ENCODE measurements at regions not wholly inside any gene's neighbourhood (a gene's known extent, or its start where the extent isn't known, plus 50 kb on each side); places are given as distances from the start of the nearest gene placed in this dataset.
"Not testable (repeated sequence)": the region's sequence is repeated elsewhere in the genome, so short reads cannot be mapped to it uniquely, and the experiment has no call there.

DNA sequence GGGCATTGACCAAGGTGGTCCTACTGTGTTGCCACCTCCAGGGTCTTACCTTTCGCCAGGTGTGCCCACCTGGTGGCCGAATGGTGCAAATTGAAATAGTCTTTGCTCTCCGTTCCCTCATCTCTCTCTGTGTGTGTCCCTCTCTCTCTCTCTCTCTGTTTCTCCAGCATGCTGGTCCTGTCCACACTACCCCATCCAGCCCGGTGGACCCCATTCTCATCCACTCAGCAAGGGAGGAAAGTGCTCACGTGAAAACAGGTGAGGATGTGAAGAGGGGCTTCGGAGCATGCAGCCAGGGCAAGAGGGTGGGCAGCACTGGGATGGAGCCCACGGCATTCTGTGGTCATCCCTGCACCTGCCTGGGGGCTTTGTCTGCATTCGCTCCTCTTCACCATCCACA lies 150.1 kb downstream of the CRLF2 start:
- DNase-seq (ENCODE audit: low read depth in 4 of 4, low spot score in 3 of 4), result no peak

DNA sequence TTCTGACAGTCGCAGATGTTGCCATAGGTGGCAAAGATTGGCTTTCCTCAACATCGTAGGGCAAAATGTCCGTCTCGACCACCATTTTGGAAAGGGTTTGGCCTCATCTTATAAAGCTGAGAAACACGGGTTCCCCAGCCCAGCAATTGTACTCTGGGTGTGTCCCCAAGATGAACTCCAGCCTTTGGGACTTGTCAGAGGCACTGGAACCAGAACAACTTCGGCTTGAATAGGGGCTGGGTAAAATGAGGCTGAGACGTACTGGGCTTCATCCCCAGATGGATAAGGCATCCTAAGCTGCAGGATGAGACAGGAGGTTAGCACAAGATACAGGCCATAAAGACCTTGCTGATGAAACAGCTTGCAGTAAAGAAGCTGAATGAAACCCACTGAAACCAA lies 151.9 kb downstream of the CRLF2 start:
- no peak for DNase-seq (ENCODE audit: low read depth in 4 of 4, low spot score in 3 of 4)

DNA sequence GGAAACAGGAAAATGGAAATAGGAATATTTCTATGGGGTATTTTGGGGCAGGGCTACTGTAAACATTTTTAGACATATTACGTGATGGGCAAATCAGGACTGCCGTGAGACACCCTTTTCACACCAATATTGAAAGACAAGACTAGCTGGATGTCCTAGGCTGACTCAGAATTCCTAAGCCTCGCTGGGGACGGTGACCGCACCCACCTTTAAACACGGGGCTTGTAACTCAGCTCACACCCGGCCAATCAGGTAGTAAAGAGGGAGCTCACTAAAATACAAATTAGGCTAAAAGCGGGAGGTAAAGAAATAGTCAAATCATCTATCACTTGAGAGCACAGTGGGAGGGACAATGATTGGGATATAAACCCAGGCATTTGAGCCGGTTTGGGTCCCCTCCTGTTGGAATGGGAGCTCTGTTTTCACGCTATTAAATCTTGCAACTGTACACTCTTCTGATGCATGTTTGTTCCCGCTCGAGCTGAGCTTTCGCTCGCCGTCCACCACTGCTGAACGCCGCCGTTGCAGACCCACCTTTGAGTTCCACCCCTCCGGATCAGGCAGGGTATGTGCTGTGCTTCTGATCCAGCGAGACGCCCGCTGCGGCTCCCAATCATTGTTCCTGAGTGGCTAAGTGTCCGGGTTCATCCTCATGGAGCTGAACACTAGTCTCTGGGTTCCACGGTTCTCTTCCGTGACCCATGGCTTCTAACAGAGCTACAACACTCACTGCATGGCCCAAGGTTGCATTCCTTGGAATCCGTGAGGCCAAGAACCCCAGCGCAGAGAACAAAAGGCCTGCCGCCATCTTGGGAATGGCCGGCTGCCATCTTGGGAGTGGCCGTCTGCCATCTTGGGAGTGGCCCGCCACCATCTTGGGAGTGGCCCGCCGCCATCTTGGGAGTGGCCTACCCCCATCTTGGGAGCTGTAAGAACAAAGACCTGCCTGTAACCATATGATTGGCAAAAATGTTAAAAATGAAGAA lies 152.6 kb downstream of the CRLF2 start:
- DNase-seq (ENCODE audit: low read depth in 4 of 4, low spot score in 3 of 4), result no peak

DNA sequence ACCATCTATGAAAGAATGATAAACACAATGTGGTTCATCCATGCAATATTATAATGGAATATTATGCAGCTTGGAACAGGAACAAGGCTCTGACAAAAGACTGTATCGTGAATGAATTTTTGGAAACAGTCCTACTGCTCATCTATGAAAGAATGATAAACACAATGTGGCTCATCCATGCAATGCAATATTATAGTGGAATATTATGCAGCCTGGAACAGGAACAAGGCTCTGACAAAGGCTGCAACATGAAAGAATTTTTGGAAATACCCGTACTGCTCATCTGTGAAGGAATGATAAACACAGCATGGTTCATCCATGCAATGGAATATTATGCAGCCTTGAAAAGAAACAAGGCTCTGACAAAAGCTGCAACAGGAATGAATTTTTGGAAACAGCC lies 158.8 kb downstream of the CRLF2 start:
- not testable (repeated sequence) for DNase-seq (ENCODE audit: low read depth in 4 of 4, low spot score in 3 of 4)

DNA sequence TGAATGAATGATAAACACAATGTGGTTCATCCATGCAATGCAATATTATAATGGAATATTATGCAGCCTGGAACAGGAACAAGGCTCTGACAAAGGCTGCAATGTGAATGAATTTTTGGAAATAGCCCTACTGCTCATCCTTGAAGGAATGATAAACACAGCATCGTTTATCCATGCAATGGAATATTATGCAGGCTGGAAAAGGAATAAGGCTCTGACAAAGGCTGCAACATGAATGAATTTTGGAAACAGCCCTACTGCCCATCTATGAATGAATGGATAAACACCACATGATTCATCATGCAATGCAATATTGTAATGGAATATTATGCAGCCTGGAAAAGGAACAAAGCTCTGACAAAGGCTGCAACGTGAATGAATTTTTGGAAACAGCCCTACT lies 159.4 kb downstream of the CRLF2 start:
- no peak for DNase-seq (ENCODE audit: low read depth in 4 of 4, low spot score in 3 of 4)

DNA sequence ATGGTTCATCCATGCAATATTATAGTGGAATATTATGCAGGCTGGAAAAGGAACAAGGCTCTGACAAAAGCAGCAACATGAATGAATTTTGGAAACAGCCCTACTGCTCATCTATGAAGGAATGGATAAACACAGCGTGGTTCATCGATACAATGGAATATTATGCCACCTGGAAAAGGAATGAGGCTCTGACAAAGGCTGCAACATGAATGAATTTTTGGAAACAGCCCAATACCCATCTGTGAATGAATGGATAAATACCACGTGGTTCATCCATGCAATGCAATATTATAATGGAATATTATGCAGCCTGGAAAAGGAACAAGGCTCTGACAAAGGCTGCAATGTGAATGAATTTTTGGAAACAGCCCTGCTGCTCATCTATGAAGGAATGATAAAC lies 160.4 kb downstream of the CRLF2 start:
- no peak for DNase-seq (ENCODE audit: low read depth in 4 of 4, low spot score in 3 of 4)

DNA sequence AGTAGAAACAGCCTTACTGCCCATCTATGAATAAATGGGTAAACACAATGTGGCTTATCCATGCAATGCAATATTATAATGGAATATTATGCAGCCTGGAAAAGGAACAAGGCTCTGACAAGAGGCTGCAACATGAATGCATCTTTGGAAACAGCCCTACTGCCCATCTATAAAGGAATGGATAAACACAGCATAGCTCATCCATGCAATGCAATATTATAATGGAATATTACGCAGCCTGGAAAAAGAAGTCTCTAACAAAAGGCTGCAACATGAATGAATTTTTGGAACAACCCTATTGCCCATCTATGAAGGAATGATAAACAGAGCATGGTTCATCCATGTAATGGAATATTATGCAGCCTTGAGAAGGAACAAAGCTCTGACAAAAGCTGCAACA lies 161.0 kb downstream of the CRLF2 start:
- DNase-seq (ENCODE audit: low read depth in 4 of 4, low spot score in 3 of 4), result no peak

DNA sequence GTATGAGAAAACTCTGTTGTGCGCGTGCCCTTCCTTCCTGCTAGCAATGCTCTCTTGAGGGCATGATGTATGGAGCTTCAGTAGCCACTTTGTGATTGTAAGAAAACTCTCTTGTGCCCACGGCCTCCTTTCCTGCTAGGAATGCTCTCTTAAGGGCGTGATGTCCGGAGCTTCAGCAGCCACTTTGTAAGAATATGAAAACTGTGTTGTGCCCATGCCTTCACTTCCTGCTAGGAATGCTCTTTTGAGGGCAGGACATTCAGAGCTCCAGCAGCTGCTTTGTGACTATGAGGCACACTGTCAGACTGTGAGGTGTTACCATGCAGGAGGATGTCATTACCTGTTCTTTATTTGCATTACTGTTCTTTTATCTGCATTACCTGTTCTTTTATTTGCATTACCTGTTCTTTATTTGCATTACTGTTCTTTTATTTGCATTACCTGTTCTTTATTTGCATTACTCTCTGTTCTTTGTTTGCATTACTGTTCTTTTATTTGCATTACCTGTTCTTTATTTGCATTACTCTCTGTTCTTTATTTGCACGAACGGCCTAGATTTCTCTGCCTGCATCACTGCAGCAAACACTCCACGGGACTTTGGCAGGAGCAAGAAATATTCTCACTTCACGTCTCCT lies 166.7 kb downstream of the CRLF2 start:
- no peak for DNase-seq (ENCODE audit: low read depth in 4 of 4, low spot score in 3 of 4)

DNA sequence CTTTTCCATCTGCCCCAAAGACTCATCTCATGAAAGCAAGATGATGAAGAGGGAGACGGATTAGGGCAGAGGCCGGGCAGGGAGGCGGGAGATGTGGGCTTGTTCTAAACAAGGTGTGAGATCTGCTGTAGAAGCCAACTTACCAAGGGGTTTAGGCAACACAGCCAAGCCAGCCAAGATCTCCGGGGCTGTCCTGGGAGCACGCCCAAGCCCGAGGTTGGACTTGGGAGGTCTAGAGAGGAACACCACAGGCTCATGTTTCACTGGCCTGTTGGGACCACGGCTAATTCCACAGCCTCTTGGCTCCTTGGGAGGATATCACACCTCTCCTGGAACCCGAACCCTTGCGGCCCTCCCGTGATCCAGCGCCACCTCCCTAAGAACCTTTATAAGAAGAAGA lies 171.4 kb downstream of the CRLF2 start:
- no peak for DNase-seq (ENCODE audit: low read depth in 4 of 4, low spot score in 3 of 4)

DNA sequence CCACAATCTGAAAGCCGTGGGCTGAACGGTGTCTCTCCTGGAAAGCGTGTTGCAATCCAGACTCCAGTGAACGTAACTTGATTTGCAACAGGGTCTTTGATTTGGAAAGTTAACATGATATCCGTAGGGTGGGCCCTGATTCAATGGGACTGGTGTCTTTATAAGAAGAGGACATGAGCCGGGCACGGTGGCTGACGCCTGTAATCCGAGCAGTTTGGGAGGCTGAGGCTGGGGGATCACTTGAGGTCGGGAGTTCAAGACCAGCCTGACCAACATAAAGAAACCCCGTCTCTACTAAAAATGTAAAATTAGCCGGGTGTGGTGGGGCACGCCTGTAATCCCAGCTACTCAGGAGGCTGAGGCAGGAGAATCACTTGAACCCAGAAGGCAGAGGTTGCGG lies 176.5 kb downstream of the CRLF2 start:
- DNase-seq (ENCODE audit: low read depth in 4 of 4, low spot score in 3 of 4), result not testable (repeated sequence)

DNA sequence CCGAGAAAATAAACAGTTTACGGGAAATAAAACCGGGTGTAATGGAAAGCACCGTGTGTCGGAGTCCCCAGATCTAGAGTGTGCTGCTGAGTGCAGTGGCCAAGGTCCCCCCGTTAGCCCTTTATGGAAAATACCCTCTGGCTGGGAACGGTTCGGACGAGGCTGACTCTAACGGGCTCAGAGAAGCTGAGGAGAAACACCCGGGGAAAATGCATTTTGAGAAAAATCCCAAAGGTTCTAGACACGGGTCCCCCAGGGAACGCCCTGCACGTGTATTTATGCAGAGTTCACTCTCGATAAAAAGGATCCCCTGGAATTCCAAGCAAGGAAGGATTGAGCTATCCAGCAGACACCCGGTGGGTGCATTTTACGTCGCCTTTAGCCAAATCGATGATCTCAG lies 177.2 kb downstream of the CRLF2 start:
- DNase-seq (ENCODE audit: low read depth in 4 of 4, low spot score in 3 of 4), result no peak

DNA sequence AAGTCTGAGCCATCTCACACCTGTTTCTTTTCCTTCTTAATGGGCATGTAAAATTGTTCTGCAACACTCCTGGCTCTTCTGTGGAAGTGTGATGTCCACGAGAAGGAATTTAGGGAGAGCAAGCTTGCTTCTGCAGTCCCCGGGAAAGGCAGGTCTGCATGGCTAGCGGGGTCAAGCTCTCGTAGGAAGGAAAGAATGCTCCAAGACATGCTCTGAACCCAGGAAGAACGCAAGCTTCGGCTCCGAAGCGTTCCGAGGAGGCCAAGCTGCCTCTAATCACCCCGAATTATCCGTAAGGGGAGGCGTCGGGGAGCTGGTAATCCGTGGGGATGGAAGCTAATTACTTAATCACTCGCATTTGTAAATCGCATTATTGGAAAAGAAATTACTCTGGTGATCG lies 177.7 kb downstream of the CRLF2 start:
- no peak for DNase-seq (ENCODE audit: low read depth in 4 of 4, low spot score in 3 of 4)

DNA sequence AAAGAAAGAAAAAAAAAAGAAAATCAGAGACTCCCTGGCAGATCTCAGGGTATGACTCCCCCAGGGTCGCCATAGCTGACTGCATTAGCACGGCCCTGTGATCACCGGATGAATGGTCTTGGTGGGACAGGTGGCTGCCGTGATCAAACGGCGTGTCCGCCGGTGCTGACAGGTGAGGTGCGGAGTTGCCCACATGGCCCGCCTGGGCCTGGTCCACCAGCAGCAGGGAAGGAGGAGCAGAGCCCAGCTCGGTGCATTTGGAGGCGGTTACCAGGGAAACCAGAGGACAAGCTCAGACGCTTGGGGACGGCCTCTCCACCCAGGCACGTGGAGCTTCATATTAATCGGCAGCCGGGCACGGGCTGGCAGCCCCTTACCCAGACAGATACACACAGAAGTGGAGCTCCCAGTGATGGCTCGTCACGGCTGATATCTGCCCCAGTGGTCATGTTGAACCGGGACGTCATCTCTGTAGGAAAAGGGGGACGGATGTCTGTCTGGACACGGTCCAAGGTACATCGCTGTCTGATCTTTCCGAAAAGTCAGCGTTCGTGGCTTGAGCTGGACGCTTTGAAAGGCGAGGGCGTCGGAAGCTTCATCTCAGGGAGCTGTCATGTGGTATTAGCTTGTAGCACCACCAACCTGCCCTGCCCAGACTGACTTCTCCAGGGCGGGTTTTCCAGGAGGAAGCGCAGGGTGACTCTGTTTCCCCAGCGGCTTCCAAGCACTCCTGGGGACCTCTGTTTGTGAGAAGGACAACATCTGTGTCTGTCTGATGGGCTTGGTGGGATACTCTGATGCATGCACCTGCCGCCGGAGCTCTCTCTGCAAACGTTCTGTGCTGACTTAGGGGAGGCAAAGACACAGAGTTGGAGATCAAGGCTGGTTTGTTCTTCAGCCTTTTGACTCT lies 180.7 kb downstream of the CRLF2 start:
- no peak for DNase-seq (ENCODE audit: low read depth in 4 of 4, low spot score in 3 of 4)

DNA sequence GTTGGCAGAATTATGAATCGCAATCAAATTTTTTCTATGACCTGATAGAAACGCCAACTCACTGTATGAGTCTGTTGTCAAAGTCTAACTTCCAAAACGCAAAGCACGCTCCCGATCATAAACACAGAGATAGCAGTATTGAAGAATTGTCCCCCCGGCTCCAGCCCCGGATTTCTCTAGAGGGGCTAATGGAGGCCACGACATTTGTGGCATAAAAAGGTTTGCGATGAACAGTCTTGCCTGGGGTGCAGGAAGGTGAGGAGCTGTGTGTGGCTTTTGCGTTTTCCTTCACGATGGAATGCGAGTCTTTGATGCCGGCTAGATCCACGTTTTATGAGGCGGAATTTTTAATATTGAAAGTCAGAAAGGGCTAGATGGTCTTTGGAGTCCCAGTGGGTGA lies 183.0 kb downstream of the CRLF2 start:
- no peak for DNase-seq (ENCODE audit: low read depth in 4 of 4, low spot score in 3 of 4)

DNA sequence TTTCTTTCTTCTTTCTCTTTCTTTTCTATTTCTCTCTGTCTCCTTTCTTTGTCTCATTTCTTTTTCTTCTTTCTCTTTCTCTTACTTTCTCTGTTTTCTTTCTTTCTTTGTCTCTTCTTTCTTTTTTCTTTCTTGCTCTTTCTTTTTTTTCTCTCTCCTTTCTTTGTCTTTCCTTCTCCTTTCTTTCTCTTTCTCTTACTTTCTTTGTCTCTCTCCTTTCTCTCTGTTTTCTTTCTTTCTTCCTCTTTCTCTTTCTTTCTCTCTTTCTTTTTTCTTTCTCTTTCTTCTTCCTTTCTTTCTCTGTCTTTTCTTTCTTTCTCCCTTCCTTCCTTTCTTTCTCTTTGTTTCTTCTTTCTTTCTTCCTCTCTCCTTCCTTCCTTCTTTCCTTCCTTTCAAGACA lies 184.8 kb downstream of the CRLF2 start:
- no peak for DNase-seq (ENCODE audit: low read depth in 4 of 4, low spot score in 3 of 4)

DNA sequence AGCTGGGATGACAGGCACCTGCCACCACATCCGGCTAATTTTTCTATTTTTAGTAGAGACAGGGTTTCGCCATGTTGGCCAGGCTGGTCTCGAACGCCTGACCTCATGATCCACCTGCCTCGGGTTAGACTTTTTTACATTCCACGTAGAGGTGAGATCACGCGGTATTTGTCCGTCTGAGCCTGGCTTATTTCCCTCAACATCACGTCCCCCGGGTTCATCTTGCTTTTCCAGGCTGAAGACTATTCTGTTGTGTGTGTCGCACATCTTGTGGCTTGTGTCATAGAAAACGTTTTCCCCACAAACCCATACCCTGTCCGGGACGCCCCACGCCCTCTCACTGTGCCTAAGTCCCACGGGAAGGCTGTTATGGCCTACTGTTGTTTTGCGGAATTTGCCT lies 185.3 kb downstream of the CRLF2 start:
- DNase-seq (ENCODE audit: low read depth in 4 of 4, low spot score in 3 of 4), result no peak

DNA sequence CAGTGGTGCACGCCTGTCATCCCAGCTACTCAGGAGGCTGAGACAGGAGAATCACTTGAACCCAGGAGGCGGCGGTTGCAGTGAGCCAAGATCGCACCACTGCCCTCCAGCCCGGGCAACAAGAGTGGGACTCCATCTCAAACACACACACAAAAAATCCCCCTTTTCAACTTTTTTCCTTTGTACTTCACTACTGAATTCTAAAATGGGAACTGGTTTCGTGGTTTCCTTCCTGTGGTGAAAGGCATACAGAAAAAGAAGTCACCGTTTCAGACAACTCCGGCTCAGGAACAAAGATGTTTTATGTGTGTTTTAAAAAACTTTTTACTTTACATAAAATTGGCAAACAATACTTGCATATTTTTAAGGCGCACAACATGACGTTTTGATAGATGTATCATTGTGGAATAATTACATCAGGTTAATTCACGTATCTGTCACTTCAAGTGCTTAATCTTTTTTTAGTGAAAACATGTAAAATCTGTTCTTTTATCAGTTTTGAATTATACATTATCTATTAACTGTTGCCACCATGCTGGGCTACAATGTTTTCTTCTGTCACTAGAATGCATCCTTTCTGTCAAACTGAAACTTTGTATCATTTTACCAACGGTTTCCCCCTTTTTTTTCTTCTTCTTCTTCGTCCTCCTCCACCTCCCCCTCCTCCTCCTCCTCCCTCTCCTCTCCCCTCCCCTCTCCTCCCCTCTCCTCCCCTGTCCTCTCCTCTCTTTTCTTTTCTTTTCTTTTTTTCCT lies 186.0 kb downstream of the CRLF2 start:
- DNase-seq (ENCODE audit: low read depth in 4 of 4, low spot score in 3 of 4), result no peak

DNA sequence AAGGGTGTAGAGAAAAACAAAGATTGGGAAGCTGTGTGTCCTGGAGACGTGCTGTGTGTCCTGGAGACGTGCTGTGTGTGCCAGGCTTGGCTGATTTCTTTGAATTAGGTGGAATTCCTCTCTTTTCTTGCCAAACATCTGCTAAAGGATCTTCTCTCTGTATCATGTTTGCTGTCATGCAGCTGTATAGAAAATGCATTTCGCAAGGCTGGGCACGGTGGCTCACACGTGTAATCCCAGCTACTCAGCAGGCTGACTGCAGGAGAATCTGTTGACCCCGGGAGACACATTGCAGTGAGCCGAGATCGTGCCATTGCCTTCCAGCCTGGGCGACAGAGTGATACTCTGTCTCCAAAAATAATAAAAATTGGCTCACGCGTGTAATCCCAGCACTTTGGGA lies 187.0 kb downstream of the CRLF2 start:
- no peak for DNase-seq (ENCODE audit: low read depth in 4 of 4, low spot score in 3 of 4)

DNA sequence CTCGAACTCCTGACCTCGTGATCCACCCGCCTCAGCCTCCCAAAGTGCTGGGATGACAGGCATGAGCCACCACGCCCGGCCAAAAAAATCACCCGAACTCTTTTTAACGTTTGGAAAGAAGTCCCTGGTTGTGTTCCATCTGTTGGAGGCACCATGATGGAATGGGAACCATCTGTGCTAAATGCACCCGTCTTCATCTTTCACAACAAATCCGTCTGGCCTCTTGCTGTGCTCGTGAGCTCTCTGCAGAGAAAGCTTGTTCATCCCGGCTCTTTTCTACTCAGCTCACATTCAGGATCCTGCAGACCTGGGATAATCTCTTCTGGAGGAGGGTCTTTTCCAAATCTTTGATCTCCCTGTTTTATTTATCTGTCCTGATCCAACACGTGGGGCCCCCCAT lies 188.8 kb downstream of the CRLF2 start:
- DNase-seq (ENCODE audit: low read depth in 4 of 4, low spot score in 3 of 4), result no peak

DNA sequence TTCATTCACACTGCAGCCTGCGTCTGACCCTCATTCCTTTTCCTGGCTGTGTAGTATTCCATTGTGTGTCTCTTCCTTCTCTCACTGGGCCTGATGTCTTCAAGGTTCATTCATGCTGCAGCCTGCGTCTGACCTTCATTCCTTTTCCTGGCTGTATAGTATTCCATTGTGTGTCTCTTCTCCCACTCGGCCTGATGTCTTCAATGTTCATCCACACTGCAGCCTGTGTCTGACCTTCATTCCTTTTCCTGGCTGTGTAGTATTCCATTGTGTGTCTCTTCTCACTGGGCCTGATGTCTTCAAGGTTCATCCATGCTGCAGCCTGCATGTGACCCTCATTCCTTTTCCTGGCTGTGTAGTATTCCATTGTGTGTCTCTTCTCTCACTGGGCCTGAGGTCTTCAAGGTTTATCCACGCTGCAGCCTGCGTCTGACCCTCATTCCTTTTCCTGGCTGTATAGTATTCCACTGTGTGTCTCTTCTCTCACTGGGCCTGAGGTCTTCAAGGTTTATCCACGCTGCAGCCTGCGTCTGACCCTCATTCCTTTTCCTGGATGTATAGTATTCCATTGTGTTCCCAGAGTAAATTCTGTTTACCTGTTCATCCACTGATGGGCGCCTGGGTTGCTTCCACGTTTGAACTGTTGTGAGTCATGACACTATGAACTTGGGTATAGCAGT lies 191.0 kb downstream of the CRLF2 start:
- DNase-seq (ENCODE audit: low read depth in 4 of 4, low spot score in 3 of 4), result not testable (repeated sequence)
